ENCODE measurements at regions not wholly inside any gene's neighbourhood (a gene's known extent, or its start where the extent isn't known, plus 50 kb on each side); places are given as distances from the start of the nearest gene placed in this dataset.

- TF ChIP-seq EZH2 (IDR thresholded peaks at IDR 0.05; ENCODE audit: insufficient read depth, poor library complexity, severe bottlenecking): no peak
- no peak for TF ChIP-seq EZH2phosphoT487 (IDR thresholded peaks at IDR 0.05; ENCODE audit: insufficient read depth, low read depth)
Measured at GRCh38 chr2:30074023-30074422, 72.8 kb upstream of the YPEL5 start.

Data from GM23248 (cell line).